ENCODE measurements at regions not wholly inside any gene's neighbourhood (a gene's known extent, or its start where the extent isn't known, plus 50 kb on each side); places are given as distances from the start of the nearest gene placed in this dataset.

DNA sequence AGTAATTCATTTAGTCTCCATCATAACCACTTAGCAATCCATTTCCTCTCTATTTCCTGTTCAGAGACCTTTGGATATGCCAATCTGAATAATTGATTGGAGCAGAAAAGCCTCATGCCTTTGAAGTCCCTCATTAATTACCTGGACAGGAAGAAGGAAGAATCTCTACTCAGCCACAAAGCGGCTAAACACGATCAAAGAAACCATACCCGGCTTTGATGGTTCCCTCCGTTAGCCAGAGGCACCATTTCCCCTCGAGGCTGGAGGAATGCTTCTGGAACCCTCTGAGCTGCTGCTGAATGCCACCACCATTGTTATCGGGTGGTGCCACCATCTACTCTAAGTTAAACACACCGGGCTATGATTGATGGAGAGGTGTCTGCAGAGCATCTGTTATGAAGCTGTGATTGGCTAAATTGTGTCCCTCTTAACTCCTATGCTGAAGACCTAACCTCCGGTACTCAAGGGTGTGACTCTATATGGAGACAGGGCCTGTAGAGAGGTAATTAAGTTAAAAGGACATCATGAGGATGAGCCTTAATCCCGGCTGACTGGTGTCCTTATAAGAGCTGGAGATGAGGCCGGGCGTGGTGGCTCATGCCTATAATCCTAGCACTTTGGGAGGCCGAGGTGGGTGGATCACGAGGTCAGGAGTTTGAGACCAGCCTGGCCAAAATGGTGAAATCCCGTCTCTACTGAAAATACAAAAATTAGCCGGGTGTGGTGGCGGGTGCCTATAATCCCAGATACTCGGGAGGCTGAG lies 168.6 kb downstream of the CTTN start:
- CTCF ChIA-PET = no interaction called here
- DNase-seq (ENCODE audit: extremely low spot score) = no peak
- no peak for TF ChIP-seq LEF1 (IDR thresholded peaks at IDR 0.05; ENCODE audit: borderline replicate concordance)
- no peak for TF ChIP-seq FOXA1 (IDR thresholded peaks at IDR 0.05)
- POLR2A ChIA-PET = no interaction called here

GRCh38 chr11:70567680-70568034 lies 169.3 kb downstream of the CTTN start:
- DNase-seq (ENCODE audit: extremely low spot score) = no peak
- TF ChIP-seq FOXK2 (IDR thresholded peaks at IDR 0.05) (no peak), CTBP1 (IDR thresholded peaks at IDR 0.05; ENCODE audit: borderline replicate concordance) (no peak), ZNF384 (IDR thresholded peaks at IDR 0.05) (no peak)
- CTCF ChIA-PET = no interaction called here
- POLR2A ChIA-PET = no interaction called here

GRCh38 chr11:70568035-70568813 lies 169.9 kb downstream of the CTTN start:
- DNase-seq (ENCODE audit: extremely low spot score) = no peak
- POLR2A ChIA-PET = no interaction called here
- TF ChIP-seq HDGF (IDR thresholded peaks at IDR 0.05; ENCODE audit: borderline replicate concordance) = no peak
- no peak for TF ChIP-seq TARDBP (IDR thresholded peaks at IDR 0.05)
- no peak for TF ChIP-seq FOXM1 (IDR thresholded peaks at IDR 0.05; ENCODE audit: borderline replicate concordance)
- no peak for TF ChIP-seq ARNT (IDR thresholded peaks at IDR 0.05)
- no peak for TF ChIP-seq CTBP1 (IDR thresholded peaks at IDR 0.05; ENCODE audit: borderline replicate concordance)
- TF ChIP-seq NFRKB (IDR thresholded peaks at IDR 0.05) = no peak
- TF ChIP-seq, protein P1, sequence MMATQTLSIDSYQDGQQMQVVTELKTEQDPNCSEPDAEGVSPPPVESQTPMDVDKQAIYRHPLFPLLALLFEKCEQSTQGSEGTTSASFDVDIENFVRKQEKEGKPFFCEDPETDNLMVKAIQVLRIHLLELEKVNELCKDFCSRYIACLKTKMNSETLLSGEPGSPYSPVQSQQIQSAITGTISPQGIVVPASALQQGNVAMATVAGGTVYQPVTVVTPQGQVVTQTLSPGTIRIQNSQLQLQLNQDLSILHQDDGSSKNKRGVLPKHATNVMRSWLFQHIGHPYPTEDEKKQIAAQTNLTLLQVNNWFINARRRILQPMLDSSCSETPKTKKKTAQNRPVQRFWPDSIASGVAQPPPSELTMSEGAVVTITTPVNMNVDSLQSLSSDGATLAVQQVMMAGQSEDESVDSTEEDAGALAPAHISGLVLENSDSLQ (IDR thresholded peaks at IDR 0.05) = no peak
- TF ChIP-seq LEF1 (IDR thresholded peaks at IDR 0.05; ENCODE audit: borderline replicate concordance) = no peak
- no peak for TF ChIP-seq SP1 (IDR thresholded peaks at IDR 0.05)
- no peak for TF ChIP-seq SUZ12 (IDR thresholded peaks at IDR 0.05)
- TF ChIP-seq L3MBTL2 (conservative IDR thresholded peaks at IDR 0.05) = no peak
- no peak for TF ChIP-seq FOXK2 (IDR thresholded peaks at IDR 0.05)
- no peak for TF ChIP-seq BHLHE40 (IDR thresholded peaks at IDR 0.05; ENCODE audit: borderline replicate concordance)
- no peak for TF ChIP-seq ZNF384 (IDR thresholded peaks at IDR 0.05)
- TF ChIP-seq ELF4 (IDR thresholded peaks at IDR 0.05) = no peak
- TF ChIP-seq FOXA1 (IDR thresholded peaks at IDR 0.05) = no peak
- CTCF ChIA-PET = no interaction called here

DNA sequence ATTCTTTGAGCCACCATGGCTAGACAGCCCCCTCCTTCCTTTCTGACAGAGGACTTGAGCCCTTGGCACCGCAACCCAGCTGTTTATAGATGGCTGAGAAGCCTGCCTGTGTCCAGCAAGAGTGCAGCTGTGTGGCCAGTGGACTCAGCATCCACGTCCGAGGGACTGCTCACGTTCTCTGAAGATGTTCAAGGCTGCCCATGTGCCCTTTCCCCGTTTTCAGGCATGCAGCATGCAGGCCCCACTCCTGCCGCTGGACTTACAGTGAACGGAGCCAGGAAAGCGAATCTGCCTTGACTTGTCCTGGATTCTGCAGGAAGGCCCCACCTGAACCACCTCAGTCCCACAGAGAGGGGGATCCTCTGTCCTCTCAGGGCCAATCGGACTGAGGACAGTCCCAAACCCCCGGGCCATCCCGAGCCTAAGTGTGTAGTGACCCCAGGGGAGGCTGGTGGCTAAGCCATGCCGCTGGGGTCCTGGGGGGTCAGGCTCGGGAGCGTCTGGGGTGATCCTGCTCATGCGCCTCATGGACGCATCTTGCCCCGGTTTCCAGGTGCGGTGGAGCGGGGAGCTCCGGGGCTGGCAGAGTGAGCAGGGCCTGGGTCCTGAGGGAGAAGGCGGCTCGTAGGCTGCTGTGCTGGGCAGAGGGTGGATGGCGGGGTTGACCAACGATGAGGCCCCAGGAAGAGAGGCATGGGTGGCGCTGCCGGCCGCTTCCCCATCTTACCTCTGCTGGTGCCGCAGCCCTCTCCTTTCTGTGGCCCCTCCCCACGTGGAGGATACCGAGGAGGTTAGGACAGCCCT lies 170.7 kb downstream of the CTTN start:
- ChIA-PET POLR2A (no interaction called here), CTCF (no interaction called here)
- TF ChIP-seq HDGF (IDR thresholded peaks at IDR 0.05; ENCODE audit: borderline replicate concordance) = no peak
- no peak for DNase-seq (ENCODE audit: extremely low spot score)

- DNase-seq (ENCODE audit: extremely low spot score) = no peak
- ChIA-PET CTCF (no interaction called here), POLR2A (no interaction called here)
- TF ChIP-seq FOXA1 (IDR thresholded peaks at IDR 0.05) = no peak
- TF ChIP-seq, protein P1 (IDR thresholded peaks at IDR 0.05) = no peak
- TF ChIP-seq ARNT (IDR thresholded peaks at IDR 0.05) = no peak
- TF ChIP-seq CTBP1 (IDR thresholded peaks at IDR 0.05; ENCODE audit: borderline replicate concordance) = no peak
- no peak for TF ChIP-seq BHLHE40 (IDR thresholded peaks at IDR 0.05; ENCODE audit: borderline replicate concordance)
- no peak for TF ChIP-seq FOXM1 (IDR thresholded peaks at IDR 0.05; ENCODE audit: borderline replicate concordance)
- TF ChIP-seq LEF1 (IDR thresholded peaks at IDR 0.05; ENCODE audit: borderline replicate concordance) = no peak
- no peak for TF ChIP-seq HDGF (IDR thresholded peaks at IDR 0.05; ENCODE audit: borderline replicate concordance)
Observed at GRCh38 chr11:70569618-70569890, 171.2 kb downstream of the CTTN start.

DNA sequence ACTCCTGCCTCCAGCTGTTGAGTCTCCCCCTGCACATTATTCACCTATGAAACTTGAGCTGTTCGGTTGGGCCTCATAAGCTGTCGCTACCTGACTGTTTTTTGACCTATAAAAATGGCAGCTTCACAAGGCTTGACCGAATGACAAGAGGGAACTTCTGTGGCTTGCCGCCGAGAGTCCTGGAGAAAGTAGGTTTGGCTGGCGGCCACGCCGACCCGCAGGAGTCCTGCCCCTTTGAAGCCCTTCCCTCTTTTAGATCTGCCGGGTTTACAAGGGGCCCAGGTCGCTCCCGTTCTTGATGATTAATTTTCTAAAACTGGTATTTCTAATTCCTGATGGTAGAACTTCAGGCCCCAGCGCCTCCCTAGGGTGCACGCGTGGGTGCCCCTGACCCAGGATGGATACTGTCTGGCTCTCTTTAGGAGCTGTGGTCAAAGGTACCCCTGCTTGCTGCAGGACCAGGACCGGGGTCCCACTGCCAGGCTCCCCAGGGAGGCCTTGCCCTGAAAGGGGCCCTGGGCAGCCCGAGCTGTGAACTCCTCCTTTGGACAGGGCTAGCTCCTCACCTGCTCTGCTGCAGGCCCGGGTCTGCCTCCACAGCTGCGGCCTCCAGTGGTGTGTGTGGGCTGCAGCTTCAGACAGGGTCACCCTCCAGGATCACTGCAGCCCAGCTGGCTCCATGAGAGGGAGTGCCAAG lies 171.8 kb downstream of the CTTN start:
- TF ChIP-seq NFRKB (IDR thresholded peaks at IDR 0.05) (no peak), SUZ12 (IDR thresholded peaks at IDR 0.05) (no peak), ARNT (IDR thresholded peaks at IDR 0.05) (no peak), ZNF384 (IDR thresholded peaks at IDR 0.05) (no peak), FOXA1 (IDR thresholded peaks at IDR 0.05) (no peak), ELF4 (IDR thresholded peaks at IDR 0.05) (no peak), L3MBTL2 (conservative IDR thresholded peaks at IDR 0.05) (no peak), TARDBP (IDR thresholded peaks at IDR 0.05) (no peak), FOXM1 (IDR thresholded peaks at IDR 0.05; ENCODE audit: borderline replicate concordance) (no peak), HDGF (IDR thresholded peaks at IDR 0.05; ENCODE audit: borderline replicate concordance) (no peak)
- ChIA-PET POLR2A (no interaction called here), CTCF (no interaction called here)
- DNase-seq (ENCODE audit: extremely low spot score) = no peak

Measured in HEK293T (cell line).